Activated T-helper 9 cell treated with anti-CD3 and anti-CD28 coated beads, Interleukin-2, amount 50 U/mL, for 16 hours (primary cell): ENCODE measurements at regions not wholly inside any gene's neighbourhood (a gene's known extent, or its start where the extent isn't known, plus 50 kb on each side); places are given as distances from the start of the nearest gene placed in this dataset.

Experiments used
- DNase-seq: peaks from one replicate; pipeline ENCODE4 v3.0.0-alpha.2; 2020; ENCODE audit warnings: low read depth

DNA sequence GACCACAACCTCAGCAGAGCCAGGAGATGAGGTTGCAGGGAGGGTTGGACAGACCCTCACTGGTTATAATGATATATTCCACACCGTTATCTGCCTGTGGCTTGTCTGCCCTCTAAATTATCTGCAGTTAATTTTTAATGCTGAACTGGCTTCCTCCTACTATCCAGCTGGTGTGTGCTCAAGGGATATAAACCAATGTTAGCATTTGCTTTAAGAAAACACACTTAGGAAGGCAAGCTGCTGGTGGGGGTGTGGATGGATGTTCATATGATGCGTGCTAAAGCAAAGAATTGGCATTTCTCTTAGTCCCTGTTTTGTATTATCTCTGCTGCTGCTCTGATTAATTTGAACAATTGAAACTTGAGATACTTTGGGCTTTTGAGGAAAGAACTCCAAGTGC, 132.2 kb upstream of the NPVF start:
- no peak for DNase-seq

DNA sequence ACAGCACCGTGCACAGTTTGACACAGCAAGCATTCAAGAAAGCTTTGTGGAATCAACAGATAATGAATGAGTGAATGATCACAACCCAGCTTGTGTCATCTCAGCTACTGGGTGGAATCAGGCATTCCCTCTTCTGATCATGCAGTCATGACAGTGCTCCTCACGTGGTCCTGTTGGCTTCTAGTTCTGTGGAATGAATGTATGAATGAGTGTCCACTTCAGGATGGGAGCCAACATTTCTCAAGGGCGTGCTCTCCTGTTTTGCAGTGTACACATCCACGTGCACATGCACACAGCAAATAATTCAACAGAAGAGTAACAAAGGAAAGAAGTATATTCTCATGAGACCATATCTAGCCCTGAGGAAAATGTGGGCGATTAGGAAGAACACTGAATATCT, 133.1 kb upstream of the NPVF start:
- DNase-seq, result no peak

DNA sequence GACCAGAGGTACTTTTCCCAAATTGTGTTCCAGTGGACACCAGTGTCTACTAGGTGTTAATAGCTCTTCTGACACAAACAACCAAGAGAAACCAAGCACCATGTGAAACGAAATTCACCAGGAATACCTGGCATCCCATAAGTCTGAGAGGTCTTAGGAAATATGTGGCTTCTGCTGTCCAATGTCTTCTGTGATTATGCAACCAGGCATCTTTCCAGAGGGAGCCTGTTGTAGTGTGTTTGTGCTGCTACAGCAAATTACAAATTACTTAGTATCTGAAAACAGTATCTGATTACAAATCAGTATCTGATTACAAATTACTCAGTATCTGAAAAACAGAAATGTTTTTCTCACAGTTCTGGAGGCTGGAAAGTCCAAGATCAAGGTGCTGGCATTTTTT, 133.6 kb upstream of the NPVF start:
- DNase-seq, result no peak

DNA sequence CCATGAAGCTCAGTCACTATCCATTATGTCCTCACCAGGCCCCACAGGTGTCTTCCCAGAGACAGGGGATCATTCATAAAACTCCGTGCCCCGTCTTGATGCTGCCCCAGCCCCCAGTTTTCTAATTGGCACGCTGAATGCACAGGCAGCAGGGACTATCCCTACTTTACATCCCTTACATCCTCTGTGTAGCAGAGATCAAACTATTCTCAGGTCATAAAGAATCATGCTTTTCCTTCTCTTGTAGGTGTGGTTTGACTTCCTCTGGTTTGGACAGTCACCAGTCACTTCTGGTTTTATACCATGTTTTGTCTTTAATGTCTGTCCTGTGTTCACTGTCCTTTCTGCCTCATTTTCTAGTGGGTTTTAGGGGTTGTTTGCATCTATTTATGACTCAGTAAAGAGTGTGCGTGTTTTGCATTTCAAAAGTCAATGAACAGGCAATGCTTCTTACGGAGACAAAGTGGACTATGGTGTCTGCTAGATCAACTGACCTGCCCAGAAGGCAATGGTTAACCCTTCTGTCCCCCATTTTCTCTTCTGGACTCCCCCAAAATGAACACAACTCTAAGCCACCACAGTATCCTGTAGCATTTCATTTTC, 140.4 kb upstream of the NPVF start:
- no peak for DNase-seq

DNA sequence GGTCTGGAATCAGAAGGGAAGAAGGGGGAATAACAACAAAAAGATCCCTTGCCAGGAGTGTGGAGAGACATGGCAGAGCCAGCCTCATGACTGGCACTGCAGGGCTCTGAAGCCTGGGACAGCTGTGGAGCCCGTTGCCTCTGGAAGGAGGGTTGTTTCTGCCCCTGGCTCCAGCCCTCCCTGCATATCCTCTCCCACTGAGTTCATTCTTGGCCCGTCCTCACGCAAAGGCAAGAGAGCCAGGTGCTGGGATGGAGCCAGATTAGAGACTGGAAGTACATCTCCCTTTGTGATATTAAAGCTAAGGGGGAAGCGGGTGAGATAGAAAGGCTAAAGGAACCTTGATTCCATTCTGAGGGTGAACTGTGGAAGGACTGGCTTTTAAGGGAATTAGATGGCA, 141.5 kb upstream of the NPVF start:
- no peak for DNase-seq

DNA sequence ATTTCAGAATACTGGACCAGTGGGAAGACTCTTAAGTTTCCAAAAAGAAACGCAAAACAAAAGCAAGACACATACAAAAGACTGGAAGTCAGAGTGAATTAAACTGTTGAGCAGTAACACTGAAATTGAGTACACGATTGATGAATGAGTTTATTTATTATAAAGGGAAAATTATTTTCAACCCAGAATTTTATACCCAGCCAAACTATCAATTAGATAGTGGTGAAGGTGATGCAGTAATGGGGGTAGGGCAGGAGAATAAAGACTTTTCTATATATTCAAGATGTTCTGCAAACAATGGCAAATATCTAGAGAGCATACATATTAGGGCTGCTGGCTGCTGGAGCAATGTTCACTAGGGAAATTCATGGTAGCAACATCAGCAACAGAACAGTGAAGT, 143.7 kb upstream of the NPVF start:
- DNase-seq, result no peak

DNA sequence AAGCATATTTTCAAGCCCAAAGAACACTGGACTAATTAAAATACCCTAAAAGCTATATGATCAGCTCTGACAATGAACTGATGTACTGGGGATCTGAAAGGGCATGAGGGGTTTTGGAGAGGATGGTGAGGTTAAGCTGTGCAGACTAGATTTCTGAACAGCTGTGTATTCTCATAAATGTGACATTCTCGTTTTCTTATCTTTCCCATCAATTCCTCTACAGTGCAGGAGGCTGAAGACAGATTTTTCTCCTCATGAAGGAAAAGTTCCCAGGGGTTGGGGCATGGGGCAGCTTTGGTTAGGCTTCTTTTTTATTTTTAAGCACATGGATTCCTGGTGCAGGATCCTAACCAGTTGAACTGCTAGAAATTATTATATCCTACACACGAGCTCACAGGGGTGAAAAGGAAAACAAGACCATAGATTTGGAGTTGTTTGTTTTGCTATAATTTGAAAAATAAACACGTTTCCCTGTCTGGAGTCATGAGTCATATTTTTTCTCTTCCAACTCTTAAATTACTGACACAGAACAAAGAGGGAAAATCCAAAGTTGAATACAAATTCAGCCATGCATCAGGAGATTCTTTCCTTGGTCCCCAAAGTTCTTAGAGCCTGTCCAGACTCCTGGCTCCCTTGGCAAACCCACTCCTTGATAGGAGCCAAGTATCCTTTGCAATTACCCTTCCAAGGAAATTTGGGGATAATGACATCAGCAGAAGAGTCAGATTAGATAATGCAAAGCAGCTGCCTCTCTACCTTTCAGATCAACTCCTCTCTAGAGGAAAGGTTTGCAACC, 147.7 kb upstream of the NPVF start:
- DNase-seq, result no peak

DNA sequence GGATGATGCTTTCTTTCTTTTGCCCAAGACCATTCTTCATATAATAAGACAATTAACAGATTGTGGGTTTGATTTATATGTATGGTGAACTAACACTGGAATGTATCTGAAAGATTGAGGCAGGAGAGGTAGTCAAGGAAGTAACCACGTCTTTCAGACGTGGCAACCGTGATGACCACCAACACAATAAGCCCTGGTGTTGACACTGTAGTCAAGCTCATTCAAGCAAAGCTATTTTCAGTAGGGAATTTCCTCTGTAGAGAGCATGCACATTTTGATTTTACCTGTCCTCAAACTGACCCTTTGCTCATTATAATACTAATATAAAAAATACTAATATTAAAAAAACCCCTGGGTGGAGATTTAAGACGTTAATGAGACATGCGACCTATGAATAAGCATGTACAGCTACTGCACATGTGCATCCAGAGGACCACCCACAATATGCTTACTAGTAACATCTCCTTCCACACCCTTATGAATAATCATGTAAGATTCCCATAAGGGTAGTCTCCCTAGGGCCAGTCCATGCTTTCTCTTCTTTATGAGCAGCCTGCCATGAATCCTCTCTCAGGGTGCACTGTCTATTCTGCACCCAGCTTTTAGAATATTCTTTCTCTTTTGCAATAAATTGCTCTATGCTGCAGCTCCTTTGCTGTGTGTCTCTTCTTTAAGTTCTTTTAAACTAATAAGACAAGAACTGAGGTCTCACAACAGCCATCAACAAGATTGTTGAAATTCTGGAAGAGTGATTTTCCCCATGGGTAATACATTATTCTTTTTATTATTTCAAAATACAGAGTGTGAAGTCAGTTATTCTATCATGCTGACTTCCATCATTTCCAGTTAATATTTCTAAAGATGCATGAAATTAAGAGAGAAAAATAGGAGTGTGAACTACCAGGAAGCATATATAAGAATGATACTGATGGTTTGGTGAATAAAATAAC, 151.3 kb upstream of the NPVF start:
- no peak for DNase-seq

DNA sequence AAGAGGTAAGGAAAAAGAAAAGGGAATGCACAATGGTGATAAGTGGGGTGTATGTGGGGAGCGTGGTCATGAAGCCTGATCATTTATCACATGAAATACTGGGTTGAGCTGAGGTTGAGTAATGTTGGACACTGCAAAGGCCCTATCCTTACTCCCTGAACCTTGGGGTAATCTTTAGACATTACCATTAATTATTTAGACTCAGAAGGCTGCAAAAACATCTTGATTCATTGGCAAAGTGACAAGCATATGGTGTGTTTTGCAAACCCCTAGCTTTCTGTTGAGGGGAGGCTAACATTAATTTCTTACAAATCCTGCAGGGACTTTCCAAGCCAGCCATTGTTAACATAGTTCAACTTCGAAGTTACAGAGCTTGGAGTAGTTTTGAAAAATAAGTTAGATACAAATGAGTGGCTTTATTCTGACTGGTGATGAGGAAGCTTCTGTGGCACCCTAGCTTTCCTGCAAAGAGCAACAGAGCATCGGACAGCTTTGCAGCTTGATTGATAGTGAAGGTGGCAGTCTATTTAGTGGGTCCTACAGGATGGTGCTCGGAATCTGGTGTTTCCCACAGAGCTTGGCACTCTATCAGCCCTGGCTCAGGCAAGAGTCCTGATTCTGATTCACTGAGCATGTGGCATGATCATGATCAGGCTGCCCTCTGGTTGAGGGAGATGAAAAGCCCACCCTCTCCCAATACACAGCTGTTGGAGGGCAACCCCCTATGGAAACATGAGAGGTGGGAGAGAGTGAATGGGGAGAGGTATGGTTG, 153.7 kb upstream of the NPVF start:
- no peak for DNase-seq

DNA sequence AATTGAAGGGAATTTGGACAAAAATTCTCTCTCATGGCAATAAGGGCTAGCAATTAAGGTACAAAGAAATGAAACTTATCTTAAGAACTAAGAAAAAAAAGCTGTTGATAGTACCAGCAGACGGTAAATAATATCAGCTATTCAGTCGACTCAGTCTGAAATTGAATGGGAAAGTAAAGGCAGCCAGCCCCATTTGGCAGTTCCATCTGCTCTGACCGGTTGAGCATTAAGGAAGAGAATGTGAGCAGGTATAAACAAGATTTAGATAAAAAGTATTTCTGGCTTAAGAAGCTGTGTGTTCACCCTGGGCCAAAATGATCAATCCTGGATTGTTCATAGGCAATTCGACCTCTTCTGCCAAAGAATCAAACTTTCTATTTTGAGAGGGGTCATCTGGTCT, 154.6 kb upstream of the NPVF start:
- DNase-seq, result no peak

DNA sequence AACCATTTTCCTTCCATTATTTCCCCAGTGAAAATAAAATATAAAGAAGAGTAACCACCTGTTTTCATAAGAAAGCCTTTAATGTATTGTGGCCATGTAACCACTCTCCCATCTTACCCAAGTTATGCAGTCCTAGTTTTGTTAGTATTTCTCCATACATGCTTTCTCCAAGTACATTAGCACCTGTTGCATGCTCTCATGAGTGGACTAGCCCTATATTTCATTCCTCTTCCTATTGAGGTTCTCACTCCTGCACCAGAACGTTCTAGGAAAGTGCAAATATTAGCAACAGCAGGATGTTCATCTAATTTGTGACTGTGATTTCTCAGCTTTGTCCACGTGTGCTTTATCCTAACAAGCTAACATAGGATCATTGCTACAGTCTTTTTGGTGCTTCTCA, 155.1 kb upstream of the NPVF start:
- DNase-seq, result no peak

DNA sequence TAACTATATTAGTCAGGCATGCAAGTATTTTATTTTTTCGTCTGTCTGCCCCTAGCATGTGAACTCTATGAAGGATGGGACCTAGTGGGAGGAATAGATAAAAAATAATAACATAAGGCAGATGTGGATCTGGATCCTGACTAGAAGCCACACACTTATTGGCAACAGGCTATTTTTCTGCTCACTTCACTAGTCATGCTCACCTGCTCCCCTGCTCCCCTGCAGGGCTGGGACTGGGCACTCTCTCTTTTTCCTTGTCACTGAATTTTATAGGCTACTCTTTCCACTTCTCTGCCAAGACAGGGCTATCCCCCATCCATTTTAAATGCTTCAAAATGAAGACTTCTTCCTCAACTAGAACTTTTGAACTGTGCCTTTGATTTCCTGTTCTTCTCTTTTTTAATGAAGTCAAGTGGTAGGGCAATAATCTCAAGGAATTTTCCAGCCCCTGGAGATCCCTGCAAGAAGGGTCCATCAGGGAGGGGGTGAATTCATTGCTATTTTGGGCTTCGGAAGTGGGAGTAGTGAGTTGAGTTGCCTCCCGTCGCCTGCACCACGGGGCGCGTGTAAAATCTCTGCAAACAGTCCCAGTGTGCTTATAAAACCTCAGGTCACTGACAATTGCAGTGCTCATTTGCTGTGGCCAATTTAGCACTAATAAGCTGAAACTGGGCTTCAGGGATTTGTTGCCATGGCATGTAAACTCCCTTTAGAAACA, 156.7 kb upstream of the NPVF start:
- no peak for DNase-seq

DNA sequence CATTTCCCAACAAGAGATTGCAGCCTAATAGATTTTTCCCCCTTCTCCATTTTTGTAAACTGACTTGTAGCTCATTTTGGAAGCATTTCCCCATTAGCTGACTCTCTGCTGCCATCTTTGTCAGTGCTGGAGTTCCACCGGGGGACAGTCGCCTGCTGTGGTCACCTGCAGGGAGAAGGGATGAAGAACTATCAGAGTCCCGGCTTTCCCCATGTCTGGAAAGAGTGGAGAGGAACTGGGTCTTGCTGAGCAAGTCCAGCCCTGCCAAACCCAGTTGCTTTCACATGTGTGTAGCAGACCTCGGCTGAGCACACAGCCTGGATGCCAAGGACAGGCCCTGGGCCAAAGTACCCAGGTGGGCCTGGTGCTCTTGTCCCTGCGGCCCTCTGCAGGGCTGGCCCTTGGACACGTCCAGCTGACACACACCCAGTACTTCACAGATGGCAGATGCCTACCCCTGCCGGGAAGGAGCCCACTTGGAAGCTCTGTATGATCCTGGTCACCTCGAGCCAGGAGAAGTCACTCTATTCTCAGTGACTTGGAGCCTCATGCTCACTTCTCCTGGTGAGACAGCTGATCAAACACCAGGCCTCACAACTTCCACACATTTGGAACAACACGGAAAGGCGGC, 157.3 kb upstream of the NPVF start:
- DNase-seq, result no peak

DNA sequence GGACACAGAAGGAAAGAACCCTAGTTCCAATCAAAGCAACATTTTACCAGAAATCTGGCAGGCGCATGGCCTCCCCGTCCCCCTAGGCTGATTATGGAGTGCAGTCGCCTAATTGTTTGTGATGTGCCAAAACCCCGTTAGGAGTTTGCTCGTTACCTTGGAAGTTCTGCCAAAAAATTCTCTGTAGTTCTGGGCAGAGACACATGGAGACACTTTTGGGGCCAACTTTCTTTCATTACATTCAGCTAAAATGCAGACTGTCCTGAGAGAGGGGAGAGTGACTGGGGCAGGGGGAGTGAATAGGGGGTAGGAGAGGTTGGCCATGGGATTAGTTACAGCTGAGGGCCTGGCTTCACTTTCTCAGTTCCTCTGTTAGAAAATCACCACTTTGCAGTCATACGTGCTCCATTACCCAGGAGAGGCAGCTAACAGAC, 158.0 kb upstream of the NPVF start:
- no peak for DNase-seq

DNA sequence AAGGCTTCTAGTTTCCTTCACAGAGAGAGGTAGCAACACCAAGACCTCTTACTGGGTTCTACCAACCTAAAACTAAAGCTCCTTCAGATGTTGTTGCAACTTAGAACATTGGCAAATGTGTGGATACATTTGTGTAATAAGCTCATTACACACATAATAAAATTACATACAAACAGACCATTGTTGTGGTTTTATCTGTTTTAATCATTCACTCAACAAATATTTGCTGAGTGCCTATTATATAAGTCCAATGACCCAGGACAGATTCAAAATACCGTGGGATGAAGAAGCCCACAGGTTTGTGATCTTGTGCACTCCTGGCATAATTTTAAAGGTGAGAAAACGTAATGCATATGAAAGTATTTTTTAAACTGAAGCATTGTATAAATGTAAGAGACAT, 160.4 kb upstream of the NPVF start:
- DNase-seq, result no peak

DNA sequence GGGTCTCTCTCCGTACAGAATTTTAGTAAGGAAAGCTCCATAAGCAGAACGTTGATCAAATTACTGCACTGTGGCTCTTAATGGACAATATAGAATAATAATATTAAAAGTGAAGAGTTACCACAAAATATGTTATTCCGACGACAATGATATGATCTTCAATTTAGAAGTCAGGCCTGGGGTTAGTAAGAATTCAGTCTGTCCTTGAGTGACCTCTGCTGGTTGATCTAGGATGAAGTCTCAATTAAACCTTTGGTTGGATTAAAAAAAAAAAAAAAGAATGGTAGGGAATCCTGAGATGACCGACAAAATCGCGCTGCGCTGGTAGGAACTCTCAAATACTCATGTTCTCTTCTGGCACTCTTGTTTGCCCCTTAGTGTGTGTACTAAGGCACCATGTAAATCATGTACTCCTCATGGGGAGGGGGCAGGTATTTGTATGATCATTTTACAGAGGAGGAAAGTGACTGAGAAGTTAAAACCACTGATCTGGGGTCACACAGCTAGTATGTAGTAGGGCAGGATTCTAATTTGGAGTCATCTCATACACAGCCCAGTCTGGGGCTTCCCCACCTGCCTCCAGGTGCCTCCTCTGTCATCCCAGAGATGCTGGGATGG, 161.3 kb upstream of the NPVF start:
- no peak for DNase-seq

DNA sequence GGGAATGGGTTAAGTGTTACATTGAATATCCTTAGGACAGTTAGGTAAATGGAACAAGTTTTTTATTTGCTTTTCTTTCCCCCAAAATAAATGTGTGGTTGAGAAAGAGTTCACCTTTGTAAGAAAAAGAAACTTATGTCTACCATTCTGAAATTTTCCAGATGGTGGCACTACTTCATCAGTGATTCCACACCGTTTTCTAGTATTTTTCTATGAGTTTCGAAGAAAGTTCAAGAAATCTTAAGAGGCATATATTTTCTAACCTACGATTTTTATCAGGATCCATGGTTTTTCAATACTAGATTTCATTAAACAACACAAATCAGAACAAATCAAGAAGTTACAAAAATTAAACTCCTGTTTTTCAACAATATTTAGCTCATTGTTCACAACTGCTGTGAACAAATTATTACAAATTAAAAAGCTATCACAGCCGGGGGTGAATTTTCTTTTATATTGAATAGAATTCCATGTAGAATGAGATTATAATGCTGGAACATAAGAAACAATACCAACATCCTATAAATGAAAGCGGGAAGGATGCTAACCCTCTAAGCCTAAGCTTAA, 163.1 kb upstream of the NPVF start:
- no peak for DNase-seq

DNA sequence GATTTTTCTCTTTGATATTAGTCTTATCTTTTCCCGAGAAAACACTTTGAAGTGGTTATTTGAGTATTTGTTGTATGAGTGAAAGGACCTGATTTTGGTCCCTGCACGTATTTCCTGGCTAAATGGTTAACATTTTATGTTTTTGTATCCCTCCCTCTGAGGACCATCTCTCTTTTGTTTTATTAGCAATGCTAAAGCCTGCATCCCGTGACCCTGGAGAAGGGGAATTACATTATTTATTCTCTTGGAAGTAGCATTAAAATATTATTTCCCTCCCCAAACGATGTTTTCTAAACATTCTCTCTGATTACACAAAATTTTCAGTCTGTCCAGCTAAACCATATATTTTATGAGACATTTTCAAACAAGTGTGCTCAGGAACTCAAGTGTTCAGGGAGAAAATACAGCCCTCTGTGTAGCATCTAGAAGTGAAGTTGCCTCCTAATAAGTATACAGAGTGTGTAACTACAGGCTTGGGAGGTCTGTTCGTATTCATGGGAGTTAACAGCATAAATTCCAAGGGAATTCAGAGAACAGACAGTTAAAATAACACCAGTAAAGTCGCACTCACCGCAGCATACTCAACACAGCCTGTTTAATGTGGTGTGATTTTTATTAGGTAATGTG, 163.8 kb upstream of the NPVF start:
- no peak for DNase-seq

DNA sequence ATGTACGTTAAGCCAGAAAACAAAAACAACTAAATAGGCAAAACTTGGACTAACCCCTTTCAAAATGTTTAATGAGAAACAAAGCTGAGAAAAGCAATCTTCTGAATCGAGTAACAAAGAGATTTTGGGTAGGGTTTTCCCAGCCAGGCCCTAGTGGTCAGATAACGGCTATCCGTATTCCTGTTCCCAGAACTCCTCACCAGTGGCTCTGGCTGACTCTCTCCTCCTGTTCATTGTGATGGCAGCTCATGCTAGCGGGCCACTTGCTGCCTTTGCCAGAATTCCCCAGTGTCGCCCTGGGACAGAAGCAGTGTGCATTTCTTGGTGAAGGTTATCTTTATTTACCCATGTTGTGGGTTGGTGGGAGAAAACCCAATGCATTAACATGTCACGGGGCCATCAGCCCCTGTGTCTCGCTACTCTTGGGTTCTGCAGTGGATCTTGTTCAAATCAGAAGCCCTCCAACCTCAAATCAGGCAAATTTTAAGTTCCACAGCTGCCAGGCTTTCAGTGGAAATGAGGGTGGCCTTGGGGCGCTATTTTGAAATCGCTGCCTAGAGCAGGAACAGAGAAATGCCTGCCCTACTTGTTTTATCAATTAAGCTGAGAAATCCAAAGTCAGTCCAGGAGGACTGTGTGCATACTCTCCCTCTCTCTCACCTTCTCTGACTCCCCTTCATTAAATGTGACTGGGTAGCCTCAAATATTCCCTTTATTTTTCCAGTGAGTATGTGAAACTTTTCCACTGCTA, 164.5 kb upstream of the NPVF start:
- no peak for DNase-seq
